ENCODE measurements at regions not wholly inside any gene's neighbourhood (a gene's known extent, or its start where the extent isn't known, plus 50 kb on each side); places are given as distances from the start of the nearest gene placed in this dataset.

GRCh38 chr4:65924843-65925242 is 254.6 kb upstream of the EPHA5 start:
- H2AFZ ChIP-seq (ENCODE audit: low read depth, low read length) = no peak overlapping the region
- Mint-ChIP-seq H3K27ac (ENCODE audit: unreplicated experiment) (no peak overlapping the region), H3K4me3 (ENCODE audit: unreplicated experiment) (no peak overlapping the region), H3K9me3 (ENCODE audit: unreplicated experiment) (peaks cover 6% of the 10 kb centered on the region), H3K27me3 (ENCODE audit: low read depth, unreplicated experiment) (no peaks in the 10 kb centered on the region), H3K4me1 (ENCODE audit: low read depth, unreplicated experiment) (no peaks in the 10 kb centered on the region), H3K36me3 (ENCODE audit: low read depth, unreplicated experiment) (no peaks in the 10 kb centered on the region)
- no peaks in the 10 kb centered on the region for H3K36me3 ChIP-seq (ENCODE audit: insufficient read depth, low read length)
- no peak for DNase-seq (ENCODE audit: low read depth)
- H3K4me1 ChIP-seq (ENCODE audit: insufficient read depth, low read length) = no peaks in the 10 kb centered on the region
- no peaks in the 10 kb centered on the region for H3K79me2 ChIP-seq (ENCODE audit: insufficient read depth, low read length)
- no peaks in the 10 kb centered on the region for H3K27me3 ChIP-seq (ENCODE audit: insufficient read depth, low read length)
- FAIRE-seq = no peak
- H3K9ac ChIP-seq (ENCODE audit: low read length) = no peak overlapping the region
- TF ChIP-seq CTCF (IDR thresholded peaks at IDR 0.05; ENCODE audit: insufficient read depth, low read depth, low read length) (no peak), EZH2 (IDR thresholded peaks at IDR 0.05; ENCODE audit: insufficient read depth, low read length) (no peak)
- H4K20me1 ChIP-seq (ENCODE audit: insufficient read depth, low read length) = no peaks in the 10 kb centered on the region
- H3K9me3 ChIP-seq (ENCODE audit: insufficient read depth, low read depth, low read length) = no peaks in the 10 kb centered on the region
- no peak overlapping the region for H3K27ac ChIP-seq (ENCODE audit: low read depth, low read length)
- no peak overlapping the region for H3K4me2 ChIP-seq (ENCODE audit: low read length)
- no peak overlapping the region for H3K4me3 ChIP-seq (ENCODE audit: insufficient read depth, low read depth, low read length)

- DNase-seq (ENCODE audit: low read depth) = no peak
- H3K9ac ChIP-seq (ENCODE audit: low read length) = no peak overlapping the region
- no peak overlapping the region for H3K4me3 ChIP-seq (ENCODE audit: insufficient read depth, low read depth, low read length)
- H4K20me1 ChIP-seq (ENCODE audit: insufficient read depth, low read length) = no peaks in the 10 kb centered on the region
- H2AFZ ChIP-seq (ENCODE audit: low read depth, low read length) = no peak overlapping the region
- Mint-ChIP-seq H3K4me1 (ENCODE audit: low read depth, unreplicated experiment) (peaks cover 8% of the 10 kb centered on the region), H3K36me3 (ENCODE audit: low read depth, unreplicated experiment) (no peaks in the 10 kb centered on the region), H3K9me3 (ENCODE audit: unreplicated experiment) (peaks cover 6% of the 10 kb centered on the region), H3K27me3 (ENCODE audit: low read depth, unreplicated experiment) (no peaks in the 10 kb centered on the region), H3K4me3 (ENCODE audit: unreplicated experiment) (no peak overlapping the region), H3K27ac (ENCODE audit: unreplicated experiment) (no peak overlapping the region)
- no peak for TF ChIP-seq EZH2 (IDR thresholded peaks at IDR 0.05; ENCODE audit: insufficient read depth, low read length)
- no peak for TF ChIP-seq CTCF (IDR thresholded peaks at IDR 0.05; ENCODE audit: insufficient read depth, low read depth, low read length)
- H3K27ac ChIP-seq (ENCODE audit: low read depth, low read length) = no peak overlapping the region
- H3K4me1 ChIP-seq (ENCODE audit: insufficient read depth, low read length) = no peaks in the 10 kb centered on the region
- no peaks in the 10 kb centered on the region for H3K79me2 ChIP-seq (ENCODE audit: insufficient read depth, low read length)
- FAIRE-seq = no peak
- no peaks in the 10 kb centered on the region for H3K36me3 ChIP-seq (ENCODE audit: insufficient read depth, low read length)
- H3K4me2 ChIP-seq (ENCODE audit: low read length) = no peak overlapping the region
- H3K27me3 ChIP-seq (ENCODE audit: insufficient read depth, low read length) = no peaks in the 10 kb centered on the region
- no peaks in the 10 kb centered on the region for H3K9me3 ChIP-seq (ENCODE audit: insufficient read depth, low read depth, low read length)
These were observed 253.3 kb upstream of the EPHA5 start for GRCh38 chr4:65923616-65924015.

- no peak overlapping the region for H2AFZ ChIP-seq (ENCODE audit: low read depth, low read length)
- no peak overlapping the region for H3K27ac ChIP-seq (ENCODE audit: low read depth, low read length)
- no peak overlapping the region for H3K4me3 ChIP-seq (ENCODE audit: insufficient read depth, low read depth, low read length)
- H3K4me2 ChIP-seq (ENCODE audit: low read length) = no peak overlapping the region
- Mint-ChIP-seq H3K27me3 (ENCODE audit: low read depth, unreplicated experiment) (no peaks in the 10 kb centered on the region), H3K36me3 (ENCODE audit: low read depth, unreplicated experiment) (no peaks in the 10 kb centered on the region), H3K27ac (ENCODE audit: unreplicated experiment) (no peak overlapping the region), H3K4me3 (ENCODE audit: unreplicated experiment) (no peak overlapping the region), H3K9me3 (ENCODE audit: unreplicated experiment) (peaks cover 4% of the 10 kb centered on the region), H3K4me1 (ENCODE audit: low read depth, unreplicated experiment) (peaks cover 22% of the 10 kb centered on the region)
- no peak overlapping the region for H3K9ac ChIP-seq (ENCODE audit: low read length)
- no peaks in the 10 kb centered on the region for H3K36me3 ChIP-seq (ENCODE audit: insufficient read depth, low read length)
- no peaks in the 10 kb centered on the region for H4K20me1 ChIP-seq (ENCODE audit: insufficient read depth, low read length)
- TF ChIP-seq EZH2 (IDR thresholded peaks at IDR 0.05; ENCODE audit: insufficient read depth, low read length) (no peak), CTCF (IDR thresholded peaks at IDR 0.05; ENCODE audit: insufficient read depth, low read depth, low read length) (no peak)
- no peak for DNase-seq (ENCODE audit: low read depth)
- H3K27me3 ChIP-seq (ENCODE audit: insufficient read depth, low read length) = no peaks in the 10 kb centered on the region
- H3K4me1 ChIP-seq (ENCODE audit: insufficient read depth, low read length) = peaks cover 3% of the 10 kb centered on the region
- no peaks in the 10 kb centered on the region for H3K9me3 ChIP-seq (ENCODE audit: insufficient read depth, low read depth, low read length)
- H3K79me2 ChIP-seq (ENCODE audit: insufficient read depth, low read length) = no peaks in the 10 kb centered on the region
- FAIRE-seq = no peak
These were observed 250.9 kb upstream of the EPHA5 start for GRCh38 chr4:65921180-65921579.

Measured in astrocyte (in vitro differentiated cells and primary cell).